GM12891 (cell line): ENCODE measurements at regions not wholly inside any gene's neighbourhood (a gene's known extent, or its start where the extent isn't known, plus 50 kb on each side); places are given as distances from the start of the nearest gene placed in this dataset.

ENCODE experiments used
- POLR2A ChIP-seq: IDR thresholded peaks from 2 replicates; pipeline ENCODE4 v1.6.1; 2011; ENCODE audit warnings: low read depth, low read length, control low read depth
- POLR2AphosphoS5 ChIP-seq: IDR thresholded peaks from 2 replicates; pipeline ENCODE4 v1.6.1; 2011; ENCODE audit warnings: low read depth, low read length, control low read depth

GRCh38 chrY:7962350-7962749 is 1050.8 kb upstream of the AMELY start:
- TF ChIP-seq POLR2A: no peak
- TF ChIP-seq POLR2AphosphoS5: no peak
